Adrenal gland (tissue), 9 donors: ENCODE measurements at regions not wholly inside any gene's neighbourhood (a gene's known extent, or its start where the extent isn't known, plus 50 kb on each side); places are given as distances from the start of the nearest gene placed in this dataset.

Experiments used
- DNase-seq, 7 donors: peaks; one replicate each; pipeline ENCODE4 v3.0.0-alpha.2; 2019 to 2020
- H3K27ac ChIP-seq, 5 donors: fragments of 200-600 bp; sonication (generic) in 4 of 5; 1 replicate in 3 of 5; 2 replicates in 2 of 5; pipeline versions ENCODE4 v1.5.1 to v1.8.0; 2016 to 2020; ENCODE audit warnings: mild to moderate bottlenecking in 1 of 5
- H3K27me3 ChIP-seq: fragments of 200-600 bp; 2 replicates; pipeline ENCODE4 v1.8.0; 2021
- H3K36me3 ChIP-seq, 2 donors: fragments of 200-600 bp; replicated peaks in 1 of 2; 1 replicate in 1 of 2; 2 replicates in 1 of 2; pipeline versions ENCODE4 v1.5.1 to v1.8.0; 2018 to 2022
- H3K4me1 ChIP-seq, 2 donors: fragments of 200-600 bp; replicated peaks in 1 of 2; 1 replicate in 1 of 2; 2 replicates in 1 of 2; pipeline versions ENCODE4 v1.5.1 to v1.8.0; 2018 to 2021
- H3K4me3 ChIP-seq, 4 donors: fragments of 200-600 bp; sonication (generic) in 3 of 4; one replicate each; pipeline ENCODE4 v1.5.1; 2016 to 2018
- H3K9me3 ChIP-seq, 3 donors: fragments of 200-600 bp; sonication (generic) in 1 of 3; replicated peaks in 1 of 3; 1 replicate in 2 of 3; 2 replicates in 1 of 3; pipeline versions ENCODE4 v1.5.1 to v1.8.0; 2016 to 2021
- CTCF ChIP-seq, 6 experiments: fragments of 450-650 bp in 4 of 6; fragments of 200-600 bp in 2 of 6; sonication (generic) in 1 of 6; IDR thresholded peaks; 1 replicate in 5 of 6; 2 replicates in 1 of 6; pipeline versions ENCODE4 v1.5.1 to v1.8.0; 2016 to 2021; ENCODE audit warnings: antibody characterized with exemption in 6 of 6, mild to moderate bottlenecking in 2 of 6, moderate library complexity in 1 of 6
- POLR2A ChIP-seq, 2 donors: fragments of 450-650 bp; IDR thresholded peaks; one replicate each; pipeline ENCODE4 v1.6.1; 2017; ENCODE audit warnings: antibody characterized with exemption in 2 of 2, mild to moderate bottlenecking in 2 of 2, moderate library complexity in 1 of 2
- WGBS, 4 donors: extraction: QIAGEN DNeasy Blood & Tissue Kit in 2 of 4; methylation state at CpG; one replicate each; pipeline versions ENCODE4 v1.1.5 to v1.1.7; 2013 to 2017; 5-methylcytosine and 5-hydroxymethylcytosine counted together
- intact Hi-C, 2 donors: fragments of 100-400 bp; cut with DNase I; formaldehyde crosslinking; loops; one replicate each; pipeline versions ENCODE4 v1.14.1 to v1.15.0; 2022 to 2023
- donor health status: healthy with polysubstance abuse.
- donor health status: Bipolar disorder and iron deficiency.
- donor health status: DM: yes; HTN: yes; CAD: no.
- donor health status: DM: no; HTN: no; CAD: no.
- donor health status: DM: no; HTN: no; CAD: no.

GRCh38 chr1:42035830-42036604 is 117.2 kb upstream of the GUCA2B start:
- Histone ChIP-seq H3K4me3 (peak overlapping the region in 2 of 4 donors; percentile 77 to 84), H3K27ac (peak overlapping the region in 3 of 5 donors; percentile 14 to 89 (median 71)), H3K4me1 (peaks cover 0 to 11% of the 10 kb centered on the region in 2 donors), H3K9me3 (no peaks in the 10 kb centered on the region), H3K36me3 (no peaks in the 10 kb centered on the region), H3K27me3 (no peaks in the 10 kb centered on the region)
- TF ChIP-seq CTCF (IDR thresholded peaks at IDR 0.05): no peak
- no peak for TF ChIP-seq POLR2A (IDR thresholded peaks at IDR 0.05)
- WGBS, 4 donors: 2 to 10% (median 2%) methylated on average over 2 to 60 of the region's 60 CpGs
- DNase-seq: peak; percentile 95 to 98 (median 97)
- intact Hi-C loops: loop anchor here in 1 of 2 donors (10.0 kb wide), 1 partner anchor 111 kb away; no protein-coding TSS in a partner anchor

- peak overlapping the region in 4 of 5 donors; percentile 17 to 89 (median 53) for H3K27ac ChIP-seq
- no peaks in the 10 kb centered on the region for H3K36me3 ChIP-seq
- H3K27me3 ChIP-seq: no peaks in the 10 kb centered on the region
- H3K9me3 ChIP-seq: no peaks in the 10 kb centered on the region
- DNase-seq: peak; percentile 59 to 80 (median 73)
- TF ChIP-seq CTCF (IDR thresholded peaks at IDR 0.05): peak in 3 of 6 experiments; percentile 37 to 59 (median 46)
- peak in 1 of 2 donors; percentile 11 for TF ChIP-seq POLR2A (IDR thresholded peaks at IDR 0.05)
- 0 to 1% (median 0%) methylated on average over 13 to 66 of the region's 66 CpGs; no CpG with 5 or more reads in 1 of the 4 donors for WGBS, 4 donors
- intact Hi-C loops: loop anchor here in 1 of 2 donors (10.0 kb wide), 1 partner anchor 111 kb away; no protein-coding TSS in a partner anchor
- H3K4me3 ChIP-seq: peak overlapping the region; percentile 14 to 88 (median 80)
- H3K4me1 ChIP-seq: peaks cover 0 to 11% of the 10 kb centered on the region in 2 donors
Observed at GRCh38 chr1:42035205-42035829, 116.6 kb upstream of the HIVEP3 start.

- DNase-seq: no peak
- intact Hi-C loops: loop anchor here in 1 of 2 donors (10.0 kb wide), 1 partner anchor 110 kb away; no protein-coding TSS in a partner anchor
- peak overlapping the region in 1 of 4 donors; percentile 77 for H3K4me3 ChIP-seq
- TF ChIP-seq POLR2A (IDR thresholded peaks at IDR 0.05) (no peak), CTCF (IDR thresholded peaks at IDR 0.05) (no peak)
- no peaks in the 10 kb centered on the region for H3K27me3 ChIP-seq
- WGBS, 4 donors: 63 to 72% (median 69%) methylated on average over 6 of the region's 6 CpGs
- peaks cover 0 to 11% of the 10 kb centered on the region in 2 donors for H3K4me1 ChIP-seq
- no peak overlapping the region for H3K27ac ChIP-seq
- no peaks in the 10 kb centered on the region for H3K9me3 ChIP-seq
- H3K36me3 ChIP-seq: no peaks in the 10 kb centered on the region
Observed at GRCh38 chr1:42034426-42034825, 115.7 kb upstream of the HIVEP3 start.

- Histone ChIP-seq H3K4me1 (peaks cover 0 to 11% of the 10 kb centered on the region in 2 donors), H3K9me3 (no peaks in the 10 kb centered on the region), H3K4me3 (no peak overlapping the region), H3K27me3 (no peaks in the 10 kb centered on the region), H3K27ac (no peak overlapping the region), H3K36me3 (no peaks in the 10 kb centered on the region)
- TF ChIP-seq POLR2A (IDR thresholded peaks at IDR 0.05) (no peak), CTCF (IDR thresholded peaks at IDR 0.05) (no peak)
- WGBS, 4 donors: 55 to 88% (median 66%) methylated on average over 1 of the region's 1 CpG
- no peak for DNase-seq
- intact Hi-C loops: loop anchor here in 1 of 2 donors (10.0 kb wide), 1 partner anchor 109 kb away; no protein-coding TSS in a partner anchor
Observed at GRCh38 chr1:42033629-42034028, 114.9 kb upstream of the HIVEP3 start.
